ENCODE measurements at regions not wholly inside any gene's neighbourhood (a gene's known extent, or its start where the extent isn't known, plus 50 kb on each side); places are given as distances from the start of the nearest gene placed in this dataset.

DNA sequence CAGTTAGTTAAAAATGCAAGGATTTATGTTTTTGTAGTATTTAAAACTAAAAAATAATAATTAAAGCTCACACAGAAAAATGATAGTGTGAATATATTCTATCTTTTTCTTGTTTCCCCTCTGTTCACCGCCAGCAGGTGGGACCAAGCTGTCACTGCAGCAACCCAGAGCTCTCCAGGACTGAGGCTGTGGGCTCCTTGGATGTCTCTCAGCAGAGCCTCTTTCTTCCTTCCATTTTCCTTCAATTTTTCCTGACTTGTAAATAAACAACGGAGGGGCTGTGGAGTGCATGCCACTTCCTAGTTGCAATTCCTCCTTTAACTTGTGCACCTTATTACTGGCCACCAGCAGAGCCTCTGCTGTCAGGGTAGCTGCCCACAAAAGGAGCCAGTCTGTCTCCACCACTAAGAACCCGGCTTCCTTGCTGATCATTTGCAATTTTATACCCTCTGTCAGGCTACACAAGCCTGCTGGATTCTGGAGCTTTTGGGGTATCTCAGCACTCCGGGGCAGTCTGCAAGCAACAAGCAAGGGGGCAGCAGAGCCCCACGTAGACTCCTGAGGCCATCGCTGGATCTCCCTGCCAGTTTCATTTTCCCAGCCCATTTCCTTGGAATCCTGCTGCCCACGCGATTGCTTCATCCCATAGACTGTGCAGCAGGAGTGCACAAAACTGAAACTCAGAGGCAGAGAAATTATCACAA is 1467.4 kb downstream of the C4orf33 start:
- TF ChIP-seq, protein P1, sequence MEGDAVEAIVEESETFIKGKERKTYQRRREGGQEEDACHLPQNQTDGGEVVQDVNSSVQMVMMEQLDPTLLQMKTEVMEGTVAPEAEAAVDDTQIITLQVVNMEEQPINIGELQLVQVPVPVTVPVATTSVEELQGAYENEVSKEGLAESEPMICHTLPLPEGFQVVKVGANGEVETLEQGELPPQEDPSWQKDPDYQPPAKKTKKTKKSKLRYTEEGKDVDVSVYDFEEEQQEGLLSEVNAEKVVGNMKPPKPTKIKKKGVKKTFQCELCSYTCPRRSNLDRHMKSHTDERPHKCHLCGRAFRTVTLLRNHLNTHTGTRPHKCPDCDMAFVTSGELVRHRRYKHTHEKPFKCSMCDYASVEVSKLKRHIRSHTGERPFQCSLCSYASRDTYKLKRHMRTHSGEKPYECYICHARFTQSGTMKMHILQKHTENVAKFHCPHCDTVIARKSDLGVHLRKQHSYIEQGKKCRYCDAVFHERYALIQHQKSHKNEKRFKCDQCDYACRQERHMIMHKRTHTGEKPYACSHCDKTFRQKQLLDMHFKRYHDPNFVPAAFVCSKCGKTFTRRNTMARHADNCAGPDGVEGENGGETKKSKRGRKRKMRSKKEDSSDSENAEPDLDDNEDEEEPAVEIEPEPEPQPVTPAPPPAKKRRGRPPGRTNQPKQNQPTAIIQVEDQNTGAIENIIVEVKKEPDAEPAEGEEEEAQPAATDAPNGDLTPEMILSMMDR (IDR thresholded peaks at IDR 0.05), result no peak
- no peak for TF ChIP-seq POLR2A (IDR thresholded peaks at IDR 0.05)
